ENCODE measurements at regions not wholly inside any gene's neighbourhood (a gene's known extent, or its start where the extent isn't known, plus 50 kb on each side); places are given as distances from the start of the nearest gene placed in this dataset.

- no peak for TF ChIP-seq CTCF (IDR thresholded peaks at IDR 0.05)
- no peak for TF ChIP-seq POLR2A (IDR thresholded peaks at IDR 0.05)
Measured at GRCh38 chr3:152745646-152746045, 89.3 kb upstream of the P2RY1 start.

Data from body of pancreas (tissue), 4 donors.